GM19043 (cell line): ENCODE measurements at regions not wholly inside any gene's neighbourhood (a gene's known extent, or its start where the extent isn't known, plus 50 kb on each side); places are given as distances from the start of the nearest gene placed in this dataset.

Source experiments
- ATAC-seq: cut with Tn5 transposase; IDR thresholded peaks from one replicate; pipeline ENCODE4 v1.9.1; 2021; ENCODE audit warnings: low read depth; ENCODE audit not compliant: unreplicated experiment

DNA sequence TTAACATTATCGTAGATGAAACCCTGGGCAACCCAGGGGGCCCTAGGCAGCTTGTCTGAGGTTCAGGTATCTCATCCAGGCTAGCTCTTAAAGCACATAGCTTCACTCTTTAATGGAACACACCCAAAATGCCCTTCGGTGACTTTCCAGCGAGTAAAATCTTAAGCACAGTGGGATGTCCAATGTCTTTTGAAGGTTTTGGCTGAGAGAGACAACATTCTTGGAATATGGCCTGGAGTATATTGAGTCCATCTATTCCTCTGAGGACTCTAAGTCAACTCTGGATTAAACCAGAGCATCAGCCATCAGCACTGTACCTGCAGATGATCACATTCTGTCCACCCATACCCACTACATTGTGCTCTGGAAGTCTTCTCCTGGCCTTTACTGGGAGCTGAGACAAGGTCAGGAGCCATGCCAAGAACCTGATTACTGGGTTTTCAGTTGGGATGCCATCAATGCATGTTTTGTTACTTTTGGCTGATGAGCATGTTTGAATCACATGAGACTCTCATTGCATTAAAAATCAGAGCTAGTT lies 63.4 kb upstream of the CDH11 start:
- no peak for ATAC-seq

DNA sequence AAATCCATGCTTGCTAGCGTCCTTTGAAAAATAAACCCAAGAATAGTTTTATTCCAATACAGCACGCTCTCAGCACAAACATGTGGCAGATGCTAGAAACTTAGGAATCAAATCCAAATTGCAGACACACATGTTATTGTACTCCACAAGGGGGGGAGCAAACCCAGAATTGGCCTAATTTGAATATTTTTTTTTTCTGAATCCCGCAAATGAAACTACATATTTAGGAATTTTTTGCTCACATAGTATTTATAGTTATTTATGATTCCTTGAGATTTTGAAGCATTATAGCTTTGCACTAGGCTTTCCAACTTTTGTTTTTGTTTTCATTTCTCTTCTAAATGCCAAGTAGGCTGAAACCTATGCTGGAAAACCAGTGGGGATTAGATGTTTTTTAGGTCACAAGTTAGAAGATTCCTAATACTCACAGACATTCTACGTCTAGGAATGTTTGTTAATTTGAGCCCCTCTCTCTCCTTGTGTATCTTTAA lies 59.3 kb upstream of the CDH11 start:
- no peak for ATAC-seq

DNA sequence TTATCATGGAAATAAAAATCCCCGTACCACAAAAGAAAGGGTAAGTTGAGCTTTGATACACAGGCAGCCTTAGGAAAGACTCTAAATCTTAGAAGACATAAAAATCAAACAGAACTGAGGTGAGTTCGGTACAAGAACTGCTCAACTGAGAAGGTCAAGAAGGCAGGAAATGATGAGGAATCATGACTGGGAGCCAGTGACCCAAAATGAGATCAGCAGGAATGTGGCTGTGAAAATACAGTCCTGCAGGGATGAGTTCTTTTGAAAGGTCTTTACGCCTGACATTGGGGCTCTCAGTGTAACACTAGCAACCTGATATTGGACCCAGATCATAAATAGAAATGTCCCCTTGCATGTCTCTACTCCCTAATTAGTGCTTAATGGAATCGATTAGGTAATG lies 56.3 kb upstream of the CDH11 start:
- no peak for ATAC-seq

DNA sequence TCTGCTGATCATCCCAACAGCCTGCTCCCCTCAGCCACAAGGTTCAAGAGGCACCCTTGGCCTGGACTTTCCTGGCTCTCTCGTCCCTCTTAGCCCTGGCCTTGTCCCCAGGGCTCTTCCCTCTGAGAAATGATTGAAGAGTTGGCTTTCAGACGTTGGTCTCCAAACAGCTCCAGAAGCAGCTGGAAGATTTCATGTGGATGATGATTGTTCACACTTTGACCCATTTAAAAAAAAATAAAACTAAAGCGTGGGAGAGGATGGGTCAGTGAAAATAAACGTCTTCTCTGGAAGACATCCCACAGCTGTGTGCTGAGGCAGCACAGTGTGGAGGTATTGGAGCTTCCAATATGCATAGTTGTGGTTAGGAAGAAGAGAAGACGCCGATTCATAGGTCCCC lies 54.7 kb upstream of the CDH11 start:
- ATAC-seq, result no peak

GRCh38 chr16:65172356-65172755 lies 50.5 kb upstream of the CDH11 start:
- ATAC-seq, result no peak
